ENCODE measurements at regions not wholly inside any gene's neighbourhood (a gene's known extent, or its start where the extent isn't known, plus 50 kb on each side); places are given as distances from the start of the nearest gene placed in this dataset.

DNA sequence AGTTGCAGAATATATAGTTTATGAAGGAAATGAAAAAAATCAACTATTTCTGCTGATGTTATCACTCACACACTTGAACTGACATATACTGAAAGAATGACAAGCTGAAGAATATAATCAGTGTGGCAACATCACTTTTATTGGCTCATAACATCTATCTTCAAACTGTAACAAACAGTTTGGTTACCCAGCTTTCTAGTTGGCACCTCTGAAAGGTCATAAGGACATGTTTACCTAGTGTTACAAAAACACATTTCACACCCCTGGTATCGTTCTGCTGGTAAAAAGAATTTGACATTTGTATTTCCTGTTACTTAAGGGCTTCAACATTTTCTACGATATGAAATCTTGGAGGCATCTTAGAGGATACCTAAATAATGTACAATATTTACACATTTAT lies 1267.0 kb upstream of the NCAM2 start:
- H3K4me3 ChIP-seq (ENCODE audit: low read depth in 1 of 2, low read length in 2 of 2): no peak overlapping the region
- no peak overlapping the region for H3K9ac ChIP-seq (ENCODE audit: low read depth, low read length)
- H3K79me2 ChIP-seq (ENCODE audit: insufficient read depth, low read length): no peaks in the 10 kb centered on the region
- H3K27me3 ChIP-seq (ENCODE audit: insufficient read depth, low read length, poor library complexity): no peaks in the 10 kb centered on the region
- DNase-seq: no peak
- TF ChIP-seq, protein P1, sequence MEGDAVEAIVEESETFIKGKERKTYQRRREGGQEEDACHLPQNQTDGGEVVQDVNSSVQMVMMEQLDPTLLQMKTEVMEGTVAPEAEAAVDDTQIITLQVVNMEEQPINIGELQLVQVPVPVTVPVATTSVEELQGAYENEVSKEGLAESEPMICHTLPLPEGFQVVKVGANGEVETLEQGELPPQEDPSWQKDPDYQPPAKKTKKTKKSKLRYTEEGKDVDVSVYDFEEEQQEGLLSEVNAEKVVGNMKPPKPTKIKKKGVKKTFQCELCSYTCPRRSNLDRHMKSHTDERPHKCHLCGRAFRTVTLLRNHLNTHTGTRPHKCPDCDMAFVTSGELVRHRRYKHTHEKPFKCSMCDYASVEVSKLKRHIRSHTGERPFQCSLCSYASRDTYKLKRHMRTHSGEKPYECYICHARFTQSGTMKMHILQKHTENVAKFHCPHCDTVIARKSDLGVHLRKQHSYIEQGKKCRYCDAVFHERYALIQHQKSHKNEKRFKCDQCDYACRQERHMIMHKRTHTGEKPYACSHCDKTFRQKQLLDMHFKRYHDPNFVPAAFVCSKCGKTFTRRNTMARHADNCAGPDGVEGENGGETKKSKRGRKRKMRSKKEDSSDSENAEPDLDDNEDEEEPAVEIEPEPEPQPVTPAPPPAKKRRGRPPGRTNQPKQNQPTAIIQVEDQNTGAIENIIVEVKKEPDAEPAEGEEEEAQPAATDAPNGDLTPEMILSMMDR (IDR thresholded peaks at IDR 0.05; ENCODE audit: borderline replicate concordance, extremely low read depth, low read length, poor library complexity, severe bottlenecking): no peak
- no peak for TF ChIP-seq EZH2 (IDR thresholded peaks at IDR 0.05; ENCODE audit: borderline replicate concordance, low read depth, low read length, severe bottlenecking)
- H3K9me3 ChIP-seq (ENCODE audit: insufficient read depth, low read length, severe bottlenecking): no peaks in the 10 kb centered on the region
- no peak for ATAC-seq (ENCODE audit: insufficient read depth, low read depth)
- no peak overlapping the region for H3K4me2 ChIP-seq (ENCODE audit: insufficient read depth, low read length)
- no peak overlapping the region for H3K27ac ChIP-seq (ENCODE audit: low read length)
- H4K20me1 ChIP-seq (ENCODE audit: insufficient read depth, low read length): no peaks in the 10 kb centered on the region
- H2AFZ ChIP-seq (ENCODE audit: low read depth, low read length): no peak overlapping the region
- H3K4me1 ChIP-seq (ENCODE audit: insufficient read depth, low read length): no peaks in the 10 kb centered on the region
- no peaks in the 10 kb centered on the region for H3K36me3 ChIP-seq (ENCODE audit: insufficient read depth, low read length)

DNA sequence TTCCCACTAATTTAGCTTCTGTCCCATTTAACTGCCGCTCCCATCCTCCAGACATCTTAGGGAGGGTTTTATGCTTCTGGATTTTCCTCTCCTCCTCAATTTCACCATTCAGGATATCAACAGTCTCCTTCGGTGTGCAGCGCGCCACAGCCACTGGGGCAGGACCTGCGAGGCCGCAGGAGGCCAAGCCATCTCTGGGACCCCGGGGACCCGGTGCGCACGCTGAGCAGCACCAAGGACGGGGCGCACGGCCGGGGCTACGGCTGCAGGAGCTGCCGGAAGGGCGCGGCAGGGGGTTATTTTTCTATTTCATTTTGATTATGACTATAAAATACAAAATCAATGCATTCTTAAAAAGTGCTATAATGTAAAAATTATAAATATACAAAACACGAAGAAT lies 1238.4 kb upstream of the NCAM2 start:
- Histone ChIP-seq H3K79me2 (ENCODE audit: insufficient read depth, low read length) (no peaks in the 10 kb centered on the region), H3K27me3 (ENCODE audit: insufficient read depth, low read length, poor library complexity) (no peaks in the 10 kb centered on the region), H3K36me3 (ENCODE audit: insufficient read depth, low read length) (no peaks in the 10 kb centered on the region), H3K27ac (ENCODE audit: low read length) (no peak overlapping the region), H2AFZ (ENCODE audit: low read depth, low read length) (no peak overlapping the region), H3K9ac (ENCODE audit: low read depth, low read length) (no peak overlapping the region), H3K4me1 (ENCODE audit: insufficient read depth, low read length) (no peaks in the 10 kb centered on the region), H3K4me3 (ENCODE audit: low read depth in 1 of 2, low read length in 2 of 2) (no peak overlapping the region), H4K20me1 (ENCODE audit: insufficient read depth, low read length) (no peaks in the 10 kb centered on the region), H3K4me2 (ENCODE audit: insufficient read depth, low read length) (no peak overlapping the region), H3K9me3 (ENCODE audit: insufficient read depth, low read length, severe bottlenecking) (no peaks in the 10 kb centered on the region)
- TF ChIP-seq EZH2 (IDR thresholded peaks at IDR 0.05; ENCODE audit: borderline replicate concordance, low read depth, low read length, severe bottlenecking): no peak
- TF ChIP-seq, protein P1 (IDR thresholded peaks at IDR 0.05; ENCODE audit: borderline replicate concordance, extremely low read depth, low read length, poor library complexity, severe bottlenecking): no peak
- ATAC-seq (ENCODE audit: insufficient read depth, low read depth) (no peak), DNase-seq (no peak)

DNA sequence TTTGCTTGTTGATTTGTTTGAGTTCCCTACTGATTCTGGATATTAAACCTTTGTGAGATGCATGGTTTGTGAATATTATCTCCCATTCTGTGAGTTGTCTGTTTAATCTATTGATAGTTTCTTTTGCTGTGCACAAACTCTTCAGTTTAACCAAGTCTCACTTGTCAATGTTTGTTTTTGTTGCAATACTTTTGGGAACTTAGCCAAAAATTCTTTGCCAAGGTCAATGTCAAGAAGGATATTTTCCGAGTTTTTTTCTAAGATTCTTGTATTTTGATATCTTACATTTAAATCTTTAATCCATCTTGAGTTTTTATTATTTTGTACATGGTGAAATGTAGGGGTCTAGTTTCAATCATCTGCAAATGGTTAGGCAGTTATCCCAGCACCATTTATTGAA lies 1230.7 kb upstream of the NCAM2 start:
- H3K36me3 ChIP-seq (ENCODE audit: insufficient read depth, low read length): no peaks in the 10 kb centered on the region
- H2AFZ ChIP-seq (ENCODE audit: low read depth, low read length): no peak overlapping the region
- ATAC-seq (ENCODE audit: insufficient read depth, low read depth): no peak
- TF ChIP-seq, protein P1 (IDR thresholded peaks at IDR 0.05; ENCODE audit: borderline replicate concordance, extremely low read depth, low read length, poor library complexity, severe bottlenecking): no peak
- no peak for TF ChIP-seq EZH2 (IDR thresholded peaks at IDR 0.05; ENCODE audit: borderline replicate concordance, low read depth, low read length, severe bottlenecking)
- no peaks in the 10 kb centered on the region for H3K4me1 ChIP-seq (ENCODE audit: insufficient read depth, low read length)
- H3K9ac ChIP-seq (ENCODE audit: low read depth, low read length): no peak overlapping the region
- no peak for DNase-seq
- H3K4me3 ChIP-seq (ENCODE audit: low read depth in 1 of 2, low read length in 2 of 2): no peak overlapping the region
- H4K20me1 ChIP-seq (ENCODE audit: insufficient read depth, low read length): no peaks in the 10 kb centered on the region
- H3K27me3 ChIP-seq (ENCODE audit: insufficient read depth, low read length, poor library complexity): no peaks in the 10 kb centered on the region
- no peaks in the 10 kb centered on the region for H3K79me2 ChIP-seq (ENCODE audit: insufficient read depth, low read length)
- no peaks in the 10 kb centered on the region for H3K9me3 ChIP-seq (ENCODE audit: insufficient read depth, low read length, severe bottlenecking)
- no peak overlapping the region for H3K27ac ChIP-seq (ENCODE audit: low read length)
- no peak overlapping the region for H3K4me2 ChIP-seq (ENCODE audit: insufficient read depth, low read length)

DNA sequence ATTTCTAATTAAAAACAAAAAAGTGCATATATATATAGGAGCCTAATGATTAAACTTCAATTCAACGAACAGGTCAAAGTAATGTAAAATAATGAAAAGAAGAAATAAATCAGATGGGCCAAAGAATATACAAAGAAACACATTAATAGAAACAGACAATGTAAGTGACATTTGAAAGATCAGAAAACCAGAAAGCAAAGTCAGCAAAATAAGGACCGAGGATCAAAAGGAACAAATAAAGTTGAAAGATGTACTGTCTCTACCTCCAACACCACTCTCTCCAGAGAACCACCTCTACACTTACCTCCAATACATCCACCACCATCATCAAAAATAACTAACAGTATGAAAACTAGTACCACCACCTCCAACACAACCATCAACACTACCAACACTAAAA lies 1226.3 kb upstream of the NCAM2 start:
- TF ChIP-seq, protein P1 (IDR thresholded peaks at IDR 0.05; ENCODE audit: borderline replicate concordance, extremely low read depth, low read length, poor library complexity, severe bottlenecking): no peak
- no peak overlapping the region for H3K4me2 ChIP-seq (ENCODE audit: insufficient read depth, low read length)
- H3K27me3 ChIP-seq (ENCODE audit: insufficient read depth, low read length, poor library complexity): no peaks in the 10 kb centered on the region
- H3K36me3 ChIP-seq (ENCODE audit: insufficient read depth, low read length): no peaks in the 10 kb centered on the region
- no peaks in the 10 kb centered on the region for H3K4me1 ChIP-seq (ENCODE audit: insufficient read depth, low read length)
- no peaks in the 10 kb centered on the region for H4K20me1 ChIP-seq (ENCODE audit: insufficient read depth, low read length)
- H3K9ac ChIP-seq (ENCODE audit: low read depth, low read length): no peak overlapping the region
- H3K4me3 ChIP-seq (ENCODE audit: low read depth in 1 of 2, low read length in 2 of 2): no peak overlapping the region
- no peaks in the 10 kb centered on the region for H3K79me2 ChIP-seq (ENCODE audit: insufficient read depth, low read length)
- H2AFZ ChIP-seq (ENCODE audit: low read depth, low read length): no peak overlapping the region
- no peaks in the 10 kb centered on the region for H3K9me3 ChIP-seq (ENCODE audit: insufficient read depth, low read length, severe bottlenecking)
- ATAC-seq (ENCODE audit: insufficient read depth, low read depth) (no peak), DNase-seq (no peak)
- no peak overlapping the region for H3K27ac ChIP-seq (ENCODE audit: low read length)

All from DND-41 (cell line).